ENCODE measurements at regions not wholly inside any gene's neighbourhood (a gene's known extent, or its start where the extent isn't known, plus 50 kb on each side); places are given as distances from the start of the nearest gene placed in this dataset.

- DNase-seq (ENCODE audit: low spot score), result no peak
- in situ Hi-C loops (cut with MboI; ENCODE audit: low sequenced_read_pairs, unreplicated experiment), result no loop called here
These were observed 65.8 kb upstream of the STMND1 start for GRCh38 chr6:17036065-17036393.

GRCh38 chr6:17035257-17036064, 66.4 kb upstream of the STMND1 start:
- no peak for TF ChIP-seq CTCF (IDR thresholded peaks at IDR 0.05; ENCODE audit: borderline replicate concordance, control extremely low read depth, extremely low read depth, insufficient read depth, missing control alignments)
- DNase-seq (ENCODE audit: low spot score), result no peak
- in situ Hi-C loops (cut with MboI; ENCODE audit: low sequenced_read_pairs, unreplicated experiment), result no loop called here

More at GRCh38 chr6:17036065-17036393, 65.8 kb upstream of the STMND1 start:
- no peak for TF ChIP-seq CTCF (IDR thresholded peaks at IDR 0.05; ENCODE audit: borderline replicate concordance, control extremely low read depth, extremely low read depth, insufficient read depth, missing control alignments)

- in situ Hi-C loops (cut with MboI; ENCODE audit: low sequenced_read_pairs, unreplicated experiment), result no loop called here
- no peak for DNase-seq (ENCODE audit: low spot score)
- no peak for TF ChIP-seq CTCF (IDR thresholded peaks at IDR 0.05; ENCODE audit: borderline replicate concordance, control extremely low read depth, extremely low read depth, insufficient read depth, missing control alignments)
These were observed 68.1 kb upstream of the STMND1 start for GRCh38 chr6:17033746-17034145.

GRCh38 chr6:17032988-17033634, 68.7 kb upstream of the STMND1 start:
- in situ Hi-C loops (cut with MboI; ENCODE audit: low sequenced_read_pairs, unreplicated experiment), result no loop called here
- no peak for TF ChIP-seq CTCF (IDR thresholded peaks at IDR 0.05; ENCODE audit: borderline replicate concordance, control extremely low read depth, extremely low read depth, insufficient read depth, missing control alignments)
- no peak for DNase-seq (ENCODE audit: low spot score)

- TF ChIP-seq CTCF (IDR thresholded peaks at IDR 0.05; ENCODE audit: borderline replicate concordance, control extremely low read depth, extremely low read depth, insufficient read depth, missing control alignments), result no peak
- in situ Hi-C loops (cut with MboI; ENCODE audit: low sequenced_read_pairs, unreplicated experiment), result no loop called here
These were observed 69.3 kb upstream of the STMND1 start for GRCh38 chr6:17032590-17032987.

GRCh38 chr6:17031961-17032360, 69.9 kb upstream of the STMND1 start:
- in situ Hi-C loops (cut with MboI; ENCODE audit: low sequenced_read_pairs, unreplicated experiment), result no loop called here
- no peak for DNase-seq (ENCODE audit: low spot score)
- TF ChIP-seq CTCF (IDR thresholded peaks at IDR 0.05; ENCODE audit: borderline replicate concordance, control extremely low read depth, extremely low read depth, insufficient read depth, missing control alignments), result no peak

More at GRCh38 chr6:17032590-17032987, 69.3 kb upstream of the STMND1 start:
- no peak for DNase-seq (ENCODE audit: low spot score)

Data from GM13976 (cell line).